H1 (cell line): ENCODE measurements at regions not wholly inside any gene's neighbourhood (a gene's known extent, or its start where the extent isn't known, plus 50 kb on each side); places are given as distances from the start of the nearest gene placed in this dataset.

Experiments used
- BCL11A ChIP-seq, 2 experiments: IDR thresholded peaks; one replicate each; pipeline ENCODE4 v1.6.1; 2011; ENCODE audit warnings: low read depth in 2 of 2, low read length in 2 of 2, mild to moderate bottlenecking in 2 of 2
- CTCF ChIP-seq, 3 experiments: IDR thresholded peaks; 1 replicate in 2 of 3; 2 replicates in 1 of 3; pipeline versions ENCODE4 v1.5.1 to v1.6.1; 2011; ENCODE audit warnings: low read length in 3 of 3, mild to moderate bottlenecking in 3 of 3, inconsistent platforms in 2 of 3, low read depth in 1 of 3, moderate library complexity in 1 of 3; ENCODE audit not compliant: insufficient read depth in 1 of 3; ENCODE audit errors: control extremely low read depth in 1 of 3
- KDM5A ChIP-seq: fragments of 200-600 bp; IDR thresholded peaks from 2 replicates; pipeline ENCODE4 v1.7.1; 2012; ENCODE audit warnings: mild to moderate bottlenecking, low read length, inconsistent platforms, mixed read lengths
- NRF1 ChIP-seq: IDR thresholded peaks from 2 replicates; pipeline ENCODE4 v1.6.1; 2011; ENCODE audit warnings: mild to moderate bottlenecking, low read depth, low read length, improper control_type of control experiment
- SIRT6 ChIP-seq: IDR thresholded peaks from one replicate; pipeline ENCODE4 v1.7.1; 2012; ENCODE audit warnings: low read length, inconsistent platforms
- SP4 ChIP-seq: IDR thresholded peaks from 2 replicates; pipeline ENCODE4 v1.6.1; 2012; ENCODE audit warnings: low read length, inconsistent platforms
- YY1 ChIP-seq: IDR thresholded peaks from 2 replicates; pipeline ENCODE4 v1.6.1; 2011; ENCODE audit warnings: low read depth, mild to moderate bottlenecking, low read length

- TF ChIP-seq YY1 (no peak), BCL11A (IDR thresholded peaks at IDR 0.05; ENCODE audit: low read depth in 2 of 2, low read length in 2 of 2) (no peak), CTCF (IDR thresholded peaks at IDR 0.05; ENCODE audit: control extremely low read depth in 1 of 3, insufficient read depth in 1 of 3, low read depth in 1 of 3, low read length in 3 of 3) (no peak), KDM5A (no peak), SP4 (no peak), NRF1 (no peak), SIRT6 (no peak)
Observed at GRCh38 chr21:16590641-16591292, 861.0 kb downstream of the USP25 start (continued).
